GM19463 (cell line): ENCODE measurements at regions not wholly inside any gene's neighbourhood (a gene's known extent, or its start where the extent isn't known, plus 50 kb on each side); places are given as distances from the start of the nearest gene placed in this dataset.
"Not testable (repeated sequence)": the region's sequence is repeated elsewhere in the genome, so short reads cannot be mapped to it uniquely, and the experiment has no call there.

Experiments used
- ATAC-seq: cut with Tn5 transposase; IDR thresholded peaks from one replicate; pipeline ENCODE4 v1.9.1; 2021; ENCODE audit warnings: mild to moderate bottlenecking, moderate library complexity; ENCODE audit not compliant: unreplicated experiment

DNA sequence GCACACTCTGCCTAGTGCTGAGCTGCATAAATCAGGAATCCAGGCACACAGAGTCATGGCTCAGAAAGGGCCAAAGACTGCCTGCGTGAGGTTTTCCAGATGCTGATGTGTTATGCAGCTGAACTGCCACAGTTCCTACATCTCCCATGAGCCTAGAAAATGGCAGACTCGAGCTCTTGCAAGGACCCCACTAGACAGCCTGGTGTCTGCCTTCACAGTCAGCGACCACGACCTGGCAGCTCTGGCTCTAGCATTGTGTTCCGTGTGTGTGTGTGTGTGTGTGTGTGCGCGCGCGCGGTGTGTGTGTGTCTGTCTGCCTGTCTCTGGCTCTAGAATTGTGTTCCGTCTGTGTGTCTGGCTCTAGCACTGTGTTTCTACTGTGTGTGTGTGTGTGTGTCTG is 203.6 kb upstream of the AGTR2 start:
- ATAC-seq = no peak

DNA sequence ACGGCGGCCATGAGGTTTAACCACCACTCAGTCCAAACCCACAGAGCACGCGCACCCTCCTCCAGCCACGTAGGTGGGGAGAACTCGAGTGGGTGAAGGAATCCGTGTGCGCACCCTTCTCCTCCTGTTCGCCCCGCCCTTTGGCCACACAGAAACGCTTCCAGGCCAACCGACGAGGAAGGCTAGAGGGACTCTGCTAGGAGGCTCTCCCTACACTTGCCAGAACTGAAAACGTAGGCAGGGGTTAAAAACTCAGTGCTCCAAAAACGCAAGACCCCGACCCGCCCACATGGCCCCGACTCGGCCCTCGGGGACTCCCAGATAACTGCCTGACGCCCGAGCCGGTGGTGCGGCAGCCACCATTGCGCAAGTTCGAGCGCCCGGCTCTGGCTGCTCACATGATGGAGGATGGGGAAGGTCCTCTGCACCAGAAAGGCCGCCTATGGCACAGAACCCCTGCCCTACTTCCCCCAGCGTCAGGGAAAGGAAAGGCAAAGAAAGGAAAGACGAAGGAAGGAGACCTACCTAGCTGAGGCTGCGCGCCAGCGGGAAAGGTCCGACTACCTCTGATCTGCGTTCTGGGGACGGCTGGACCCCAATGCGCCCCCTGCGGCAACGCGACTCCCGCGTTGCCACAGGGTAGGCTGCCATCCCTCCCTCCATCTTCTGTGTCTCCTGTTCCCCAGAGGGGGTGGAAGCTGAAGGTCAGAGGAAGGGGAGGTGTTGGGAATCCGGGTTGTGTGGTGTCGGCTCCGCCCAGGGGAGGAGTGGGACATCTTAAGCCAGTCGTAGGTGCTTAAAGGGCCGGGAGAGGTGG is 201.9 kb upstream of the AGTR2 start:
- peak; percentile 71 for ATAC-seq

DNA sequence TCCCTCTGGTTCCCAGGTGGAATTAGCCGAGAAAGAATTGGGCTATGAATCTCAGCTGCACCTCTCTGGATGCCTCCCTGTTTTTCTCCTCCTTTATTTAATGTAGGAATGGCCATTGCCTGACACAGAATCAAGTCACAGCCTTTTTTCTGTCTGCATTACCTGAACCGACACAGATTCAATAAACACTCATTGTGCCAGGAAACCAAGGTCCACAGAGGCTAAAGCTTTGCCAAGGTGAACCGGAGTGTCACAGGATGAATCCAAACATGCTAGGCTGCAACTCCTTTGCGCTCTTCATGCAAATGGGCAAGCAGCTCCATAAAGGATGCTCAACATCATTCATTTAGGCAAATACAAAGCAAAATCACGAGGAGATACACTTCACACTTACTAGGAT is 199.8 kb upstream of the AGTR2 start:
- no peak for ATAC-seq

DNA sequence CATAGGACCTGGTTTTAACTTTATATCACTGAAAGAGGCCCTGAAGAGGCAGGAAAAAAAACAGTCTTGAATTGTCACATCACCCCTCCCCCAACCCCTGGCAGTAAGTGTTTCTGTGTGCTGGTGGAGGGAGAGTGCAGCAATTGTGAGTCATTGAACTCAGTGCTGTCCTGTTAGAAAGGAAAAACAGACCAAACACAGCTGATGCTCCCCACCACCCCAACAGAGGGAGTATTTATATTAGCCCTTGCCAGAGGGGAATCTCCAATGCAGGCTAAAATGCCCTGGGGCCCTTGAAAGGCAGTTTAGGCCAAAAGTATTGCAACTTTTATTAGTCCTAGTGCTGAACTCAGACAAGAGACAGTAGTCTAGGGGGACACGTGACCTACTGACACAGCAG is 197.8 kb upstream of the AGTR2 start:
- ATAC-seq = no peak

DNA sequence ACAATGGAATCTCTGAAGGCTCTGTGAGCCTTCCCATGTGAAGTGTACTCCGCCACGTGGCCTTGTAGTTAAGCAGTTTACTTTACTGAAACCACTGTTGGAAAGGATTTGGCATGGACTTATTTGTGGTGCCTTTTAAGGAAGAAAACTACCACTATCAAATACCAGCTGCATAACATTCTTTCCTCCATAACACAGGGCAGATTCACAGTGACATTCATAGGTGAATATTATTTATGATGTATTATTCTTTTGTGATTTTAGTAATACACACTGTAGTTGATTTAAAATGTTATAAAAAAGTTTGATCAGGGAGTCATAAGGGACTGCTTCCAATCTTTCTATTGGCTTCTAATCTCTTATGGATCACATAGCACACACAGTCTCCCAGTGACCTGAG is 192.5 kb upstream of the AGTR2 start:
- ATAC-seq = no peak

DNA sequence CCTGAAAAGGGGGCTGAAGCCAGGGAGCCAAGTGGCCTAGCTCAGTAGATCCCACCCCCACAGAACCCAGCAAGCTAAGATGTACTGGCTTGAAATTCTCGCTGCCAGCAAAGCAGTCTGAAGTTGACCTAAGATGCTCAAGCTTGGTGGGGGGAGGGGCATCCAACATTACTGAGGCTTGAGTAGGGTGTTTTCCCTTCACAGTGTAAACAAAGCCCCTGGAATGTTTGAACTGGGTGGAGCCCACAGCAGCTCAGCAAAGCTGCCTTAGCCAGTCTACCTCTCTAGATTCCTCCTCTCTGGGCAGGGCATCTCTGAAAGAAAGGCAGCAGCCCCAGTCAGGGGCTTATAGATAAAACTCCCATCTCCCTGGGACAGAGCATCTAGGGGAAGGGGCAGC is 187.4 kb upstream of the AGTR2 start:
- ATAC-seq = not testable (repeated sequence)

- ATAC-seq = not testable (repeated sequence)
Measured at GRCh38 chrX:115987464-115987863, 183.1 kb upstream of the AGTR2 start.

- peak; percentile 48 for ATAC-seq
Measured at GRCh38 chrX:115988825-115989224, 181.7 kb upstream of the AGTR2 start.

DNA sequence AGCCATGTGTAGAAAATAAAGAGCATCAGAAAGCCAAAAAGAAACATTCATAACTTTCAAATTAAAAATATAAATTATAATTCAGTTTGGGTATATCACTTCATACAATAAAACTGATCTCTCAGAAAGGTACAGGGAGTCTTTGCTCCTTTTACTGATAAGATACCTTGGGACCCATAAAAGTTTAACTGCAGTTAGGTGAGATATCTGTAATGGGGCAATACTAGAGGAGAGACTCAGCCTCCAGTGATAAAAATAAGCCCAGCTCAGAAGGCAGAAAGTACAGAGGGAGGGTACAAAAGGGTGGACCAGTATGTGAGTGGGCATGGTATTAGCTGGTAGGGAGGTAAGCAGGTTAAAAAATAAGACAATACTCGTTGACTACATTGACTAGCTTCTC is 180.9 kb upstream of the AGTR2 start:
- no peak for ATAC-seq

DNA sequence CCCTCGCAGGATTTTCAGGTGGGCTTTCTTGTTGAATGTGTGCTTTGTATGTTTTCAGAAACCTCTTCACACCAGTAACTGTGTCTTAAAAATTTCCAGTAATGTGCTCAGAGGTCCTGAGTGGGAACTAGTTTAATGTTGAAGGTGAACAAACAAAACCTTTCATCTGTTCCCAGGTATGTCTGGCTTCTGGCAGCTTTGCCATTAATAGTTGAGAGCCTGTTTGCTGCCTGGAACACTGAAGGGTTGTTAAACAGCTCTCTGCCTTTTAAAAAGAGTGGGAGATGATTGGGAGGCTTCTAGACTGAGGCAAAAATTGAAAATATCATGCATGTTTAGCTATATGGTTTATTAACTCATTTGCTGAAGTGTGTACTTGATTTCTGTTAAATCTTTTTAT is 161.2 kb upstream of the AGTR2 start:
- ATAC-seq = peak; percentile 1

- ATAC-seq = peak; percentile 66
Measured at GRCh38 chrX:116009861-116010710, 160.5 kb upstream of the AGTR2 start.

DNA sequence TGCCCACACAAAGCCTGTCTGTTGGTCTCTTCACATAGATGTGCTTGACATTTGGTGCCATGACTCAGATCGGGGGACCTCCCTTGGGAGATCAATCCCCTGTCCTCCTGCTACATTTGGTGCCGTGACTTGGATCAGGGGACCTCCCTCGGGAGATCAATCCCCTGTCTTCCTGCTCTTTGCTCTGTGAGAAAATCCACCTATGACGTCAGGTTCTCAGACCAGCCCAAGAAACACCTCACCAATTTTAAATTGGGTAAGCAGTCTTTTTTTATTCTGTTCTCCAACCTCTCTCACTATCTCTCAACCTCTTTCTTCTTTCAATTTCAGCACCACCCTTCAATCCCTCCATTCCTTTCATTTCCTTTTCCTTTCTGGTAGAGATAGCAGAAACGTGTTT is 159.6 kb upstream of the AGTR2 start:
- no peak for ATAC-seq

GRCh38 chrX:116031331-116031730 is 139.2 kb upstream of the AGTR2 start:
- no peak for ATAC-seq
